MM.1S (cell line): ENCODE measurements at regions not wholly inside any gene's neighbourhood (a gene's known extent, or its start where the extent isn't known, plus 50 kb on each side); places are given as distances from the start of the nearest gene placed in this dataset.

Experiments
- EZH2 ChIP-seq: fragments of 300-600 bp; sonication (generic); optimal IDR thresholded peaks from 2 replicates; pipeline ENCODE3; 2017; ENCODE audit warnings: low read depth, mild to moderate bottlenecking, antibody characterized with exemption, low read length, mixed read lengths
- EZH2phosphoT487 ChIP-seq: fragments of 300-600 bp; sonication (generic); IDR thresholded peaks from 2 replicates; pipeline ENCODE4 v1.6.1; 2018; ENCODE audit warnings: antibody characterized with exemption, low read length
- TF ChIP-seq, protein P1 (sequence below): fragments of 300-600 bp; sonication (generic); IDR thresholded peaks from 2 replicates; pipeline ENCODE4 v1.5.1; 2016; ENCODE audit warnings: antibody characterized with exemption, low read length, mixed read lengths

DNA sequence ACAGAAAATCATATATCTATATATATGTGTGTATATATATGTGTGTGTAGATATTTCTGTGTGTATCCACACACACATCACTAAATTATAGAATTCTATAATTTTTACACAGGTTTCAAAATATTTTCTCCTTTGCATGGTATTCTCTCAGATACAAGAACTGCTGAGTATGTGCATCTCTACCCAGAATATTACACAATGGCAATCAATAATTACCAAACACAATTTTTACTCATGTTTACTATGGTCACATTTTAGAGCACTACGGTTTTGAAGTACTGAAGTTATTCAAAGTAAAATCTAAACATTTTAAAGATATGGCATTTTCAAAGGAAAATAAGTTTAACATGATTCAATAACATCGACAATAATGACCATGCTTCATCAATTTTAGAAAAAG, 258.5 kb downstream of the PAX3 start:
- TF ChIP-seq EZH2 (no peak), EZH2phosphoT487 (no peak)
- TF ChIP-seq, protein P1, sequence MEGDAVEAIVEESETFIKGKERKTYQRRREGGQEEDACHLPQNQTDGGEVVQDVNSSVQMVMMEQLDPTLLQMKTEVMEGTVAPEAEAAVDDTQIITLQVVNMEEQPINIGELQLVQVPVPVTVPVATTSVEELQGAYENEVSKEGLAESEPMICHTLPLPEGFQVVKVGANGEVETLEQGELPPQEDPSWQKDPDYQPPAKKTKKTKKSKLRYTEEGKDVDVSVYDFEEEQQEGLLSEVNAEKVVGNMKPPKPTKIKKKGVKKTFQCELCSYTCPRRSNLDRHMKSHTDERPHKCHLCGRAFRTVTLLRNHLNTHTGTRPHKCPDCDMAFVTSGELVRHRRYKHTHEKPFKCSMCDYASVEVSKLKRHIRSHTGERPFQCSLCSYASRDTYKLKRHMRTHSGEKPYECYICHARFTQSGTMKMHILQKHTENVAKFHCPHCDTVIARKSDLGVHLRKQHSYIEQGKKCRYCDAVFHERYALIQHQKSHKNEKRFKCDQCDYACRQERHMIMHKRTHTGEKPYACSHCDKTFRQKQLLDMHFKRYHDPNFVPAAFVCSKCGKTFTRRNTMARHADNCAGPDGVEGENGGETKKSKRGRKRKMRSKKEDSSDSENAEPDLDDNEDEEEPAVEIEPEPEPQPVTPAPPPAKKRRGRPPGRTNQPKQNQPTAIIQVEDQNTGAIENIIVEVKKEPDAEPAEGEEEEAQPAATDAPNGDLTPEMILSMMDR, result no peak
